LNCaP clone FGC (cell line): ENCODE measurements at regions not wholly inside any gene's neighbourhood (a gene's known extent, or its start where the extent isn't known, plus 50 kb on each side); places are given as distances from the start of the nearest gene placed in this dataset.

Source experiments
- DNase-seq: peaks from one replicate; pipeline ENCODE4 v3.0.0-alpha.2; 2011; ENCODE audit warnings: low read depth
- H3K4me3 ChIP-seq: 2 replicates; pipeline ENCODE4 v1.5.1; 2011; ENCODE audit warnings: mild to moderate bottlenecking, low read depth, low read length, control low read depth
- CTCF ChIP-seq: IDR thresholded peaks from 2 replicates; pipeline ENCODE4 v1.5.1; 2012; ENCODE audit warnings: mild to moderate bottlenecking; ENCODE audit not compliant: control insufficient read depth, insufficient read depth; ENCODE audit errors: extremely low read depth

DNA sequence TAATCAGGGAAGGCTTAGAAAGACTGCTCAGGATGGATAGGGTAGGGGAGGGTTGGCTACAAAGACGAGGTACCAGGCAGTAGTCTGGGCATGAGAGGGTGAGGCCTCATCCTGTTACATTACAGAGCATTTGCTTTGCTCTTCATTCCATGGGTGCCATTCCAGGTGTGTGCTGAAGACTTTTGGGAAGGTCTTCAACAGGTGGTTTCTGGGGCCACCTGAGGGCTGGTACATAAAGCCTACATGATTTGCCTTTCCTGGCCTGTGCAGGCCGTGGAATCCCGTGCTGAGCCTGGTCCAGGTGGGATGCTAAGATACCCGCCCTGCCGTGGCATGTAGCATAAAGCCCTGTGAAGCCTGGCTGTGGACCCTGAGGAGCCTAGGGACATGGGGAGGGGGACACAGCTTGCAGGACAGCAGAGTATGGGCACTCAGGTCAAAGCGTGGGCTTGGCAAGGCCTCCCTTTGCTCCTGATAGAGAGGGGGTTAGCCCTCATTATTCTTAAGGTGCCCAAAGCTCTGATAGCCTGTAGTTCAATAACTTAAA is 55.6 kb upstream of the ZNF536 start:
- DNase-seq: no peak
- TF ChIP-seq CTCF: no peak
- no peak overlapping the region for H3K4me3 ChIP-seq

DNA sequence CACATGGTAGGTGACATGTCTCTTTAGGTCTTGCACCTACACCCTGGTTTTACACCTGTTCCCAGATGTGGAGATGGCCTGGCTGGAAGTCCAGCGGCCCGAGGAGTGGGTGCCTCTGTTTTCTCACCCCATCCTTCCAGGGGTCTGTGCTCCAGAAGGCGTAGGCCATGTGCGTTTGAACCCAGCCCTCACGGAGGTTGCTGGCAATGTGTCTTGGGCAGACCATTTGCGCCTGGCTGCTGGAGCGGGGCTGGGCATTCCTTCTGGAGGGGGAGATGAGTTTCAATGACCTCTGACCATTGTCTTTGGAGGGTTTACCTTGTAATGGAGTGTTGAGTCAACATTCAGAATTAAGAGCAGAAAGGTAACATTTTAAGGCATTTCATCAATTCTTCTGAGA is 54.8 kb upstream of the ZNF536 start:
- no peak overlapping the region for H3K4me3 ChIP-seq
- no peak for DNase-seq
- TF ChIP-seq CTCF: no peak

GRCh38 chr19:30318261-30318660 is 53.9 kb upstream of the ZNF536 start:
- H3K4me3 ChIP-seq: no peak overlapping the region
- no peak for TF ChIP-seq CTCF
- no peak for DNase-seq

DNA sequence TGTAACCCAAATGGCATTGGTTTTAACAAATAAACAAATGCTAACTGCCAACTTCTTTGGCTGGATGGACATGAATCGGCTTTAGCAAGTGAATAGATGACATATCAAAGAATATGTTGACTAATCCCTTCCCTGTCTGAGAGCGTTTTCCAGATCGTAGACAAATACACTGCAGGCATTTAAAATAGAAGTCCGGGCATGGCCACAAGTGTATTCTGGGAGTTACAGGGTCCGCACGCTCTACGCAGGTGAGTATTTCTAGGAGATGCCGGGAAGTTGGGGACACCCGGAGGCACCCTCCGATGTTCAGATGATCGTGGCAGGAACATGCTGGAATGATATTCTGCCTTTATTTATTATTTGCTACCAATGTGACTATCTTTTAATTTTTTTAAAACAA is 53.2 kb upstream of the ZNF536 start:
- H3K4me3 ChIP-seq: no peak overlapping the region
- TF ChIP-seq CTCF: no peak
- DNase-seq: no peak

- no peak overlapping the region for H3K4me3 ChIP-seq
- no peak for TF ChIP-seq CTCF
- no peak for DNase-seq
Measured at GRCh38 chr19:30319411-30319810, 52.8 kb upstream of the ZNF536 start.

DNA sequence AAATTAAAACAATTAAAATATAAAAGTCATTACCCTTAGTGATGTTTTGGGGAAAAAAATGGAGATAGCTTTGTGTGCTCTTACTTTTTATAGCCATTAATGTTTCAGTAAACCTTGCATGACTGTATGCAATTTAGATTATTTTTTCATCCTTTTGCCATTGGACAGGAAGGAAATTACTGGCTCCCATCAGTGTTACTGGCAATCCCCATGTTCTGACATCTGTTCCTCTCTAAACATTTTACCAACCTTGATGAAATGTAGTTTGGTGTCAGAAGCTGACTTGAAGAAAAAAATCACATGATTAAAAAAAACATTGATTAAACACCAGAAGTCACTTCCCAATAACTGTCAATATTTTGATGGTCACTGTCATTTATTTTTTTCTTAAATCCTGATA is 52.3 kb upstream of the ZNF536 start:
- no peak overlapping the region for H3K4me3 ChIP-seq
- no peak for DNase-seq
- no peak for TF ChIP-seq CTCF

DNA sequence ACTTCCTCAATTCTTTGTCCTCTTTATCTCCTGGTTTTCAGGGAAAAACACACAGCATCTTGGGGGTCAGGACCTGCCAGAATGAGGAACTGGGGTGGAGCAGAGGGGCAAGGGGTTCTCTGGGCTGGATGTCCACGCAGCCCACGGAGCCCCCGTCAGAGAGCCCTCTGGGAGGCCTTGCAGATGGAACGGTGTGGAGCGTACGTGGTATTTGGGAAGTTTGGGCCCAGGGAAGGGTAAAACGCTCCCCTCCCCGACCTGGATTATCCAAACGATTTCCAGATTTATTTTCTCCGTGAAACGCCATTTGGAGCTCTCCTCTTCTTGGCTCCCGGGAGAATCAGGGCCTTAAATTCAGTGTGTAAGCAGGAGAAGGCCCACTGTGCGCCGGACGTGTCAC is 51.7 kb upstream of the ZNF536 start:
- no peak for DNase-seq
- no peak for TF ChIP-seq CTCF
- no peak overlapping the region for H3K4me3 ChIP-seq
